Choroid plexus epithelial cell (primary cell): ENCODE measurements at regions not wholly inside any gene's neighbourhood (a gene's known extent, or its start where the extent isn't known, plus 50 kb on each side); places are given as distances from the start of the nearest gene placed in this dataset.

Source experiments
- DNase-seq: peaks from one replicate; pipeline ENCODE4 v3.0.0-alpha.2; 2010; ENCODE audit warnings: low read depth
- H3K4me3 ChIP-seq: 2 replicates; pipeline ENCODE4 v1.5.1; 2011; ENCODE audit warnings: low read depth, mild to moderate bottlenecking, control low read depth, low read length, moderate library complexity
- TF ChIP-seq, protein P1 (sequence below): conservative IDR thresholded peaks from 2 replicates; pipeline ENCODE4 v1.5.1; 2011; ENCODE audit warnings: low read depth, mild to moderate bottlenecking, control low read depth, inconsistent platforms, low read length, moderate library complexity

DNA sequence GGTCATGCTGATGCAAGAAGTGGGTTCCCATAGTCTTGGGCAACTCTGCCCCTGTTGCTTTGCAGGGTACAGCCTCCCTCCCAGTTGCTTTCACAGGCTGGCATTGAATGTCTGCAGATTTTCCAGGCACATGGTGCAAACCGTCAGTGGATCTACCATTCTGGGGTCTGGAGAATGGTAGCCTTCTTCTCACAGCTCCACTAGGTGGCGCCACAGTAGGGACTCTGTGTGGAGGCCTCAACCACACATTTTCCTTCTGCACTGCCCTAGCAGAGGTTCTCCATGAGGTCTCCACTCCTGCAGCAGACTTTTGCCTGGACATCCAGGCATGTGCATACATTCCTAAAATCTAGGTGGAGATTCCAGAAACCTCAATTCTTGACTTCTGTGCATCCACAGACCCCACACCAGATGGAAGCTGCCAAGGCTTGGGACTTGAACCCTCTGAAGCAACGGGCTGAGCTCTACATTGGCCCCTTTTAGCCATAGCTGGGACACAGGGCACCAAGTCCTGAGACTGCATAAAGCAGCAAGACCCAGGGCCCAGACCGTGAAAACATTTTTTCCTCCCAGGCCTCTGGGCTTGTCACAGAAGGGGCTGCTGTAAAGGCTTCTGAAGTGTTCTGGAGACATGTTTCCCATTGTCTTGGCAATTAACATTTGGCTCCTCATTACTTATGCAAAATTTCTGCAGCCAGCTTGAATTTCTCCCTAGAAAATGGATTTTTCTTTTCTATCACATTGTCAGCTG is 466.2 kb upstream of the PBX1 start:
- TF ChIP-seq, protein P1, sequence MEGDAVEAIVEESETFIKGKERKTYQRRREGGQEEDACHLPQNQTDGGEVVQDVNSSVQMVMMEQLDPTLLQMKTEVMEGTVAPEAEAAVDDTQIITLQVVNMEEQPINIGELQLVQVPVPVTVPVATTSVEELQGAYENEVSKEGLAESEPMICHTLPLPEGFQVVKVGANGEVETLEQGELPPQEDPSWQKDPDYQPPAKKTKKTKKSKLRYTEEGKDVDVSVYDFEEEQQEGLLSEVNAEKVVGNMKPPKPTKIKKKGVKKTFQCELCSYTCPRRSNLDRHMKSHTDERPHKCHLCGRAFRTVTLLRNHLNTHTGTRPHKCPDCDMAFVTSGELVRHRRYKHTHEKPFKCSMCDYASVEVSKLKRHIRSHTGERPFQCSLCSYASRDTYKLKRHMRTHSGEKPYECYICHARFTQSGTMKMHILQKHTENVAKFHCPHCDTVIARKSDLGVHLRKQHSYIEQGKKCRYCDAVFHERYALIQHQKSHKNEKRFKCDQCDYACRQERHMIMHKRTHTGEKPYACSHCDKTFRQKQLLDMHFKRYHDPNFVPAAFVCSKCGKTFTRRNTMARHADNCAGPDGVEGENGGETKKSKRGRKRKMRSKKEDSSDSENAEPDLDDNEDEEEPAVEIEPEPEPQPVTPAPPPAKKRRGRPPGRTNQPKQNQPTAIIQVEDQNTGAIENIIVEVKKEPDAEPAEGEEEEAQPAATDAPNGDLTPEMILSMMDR: peak; percentile 28
- peak; percentile 2 for DNase-seq
- no peak overlapping the region for H3K4me3 ChIP-seq

DNA sequence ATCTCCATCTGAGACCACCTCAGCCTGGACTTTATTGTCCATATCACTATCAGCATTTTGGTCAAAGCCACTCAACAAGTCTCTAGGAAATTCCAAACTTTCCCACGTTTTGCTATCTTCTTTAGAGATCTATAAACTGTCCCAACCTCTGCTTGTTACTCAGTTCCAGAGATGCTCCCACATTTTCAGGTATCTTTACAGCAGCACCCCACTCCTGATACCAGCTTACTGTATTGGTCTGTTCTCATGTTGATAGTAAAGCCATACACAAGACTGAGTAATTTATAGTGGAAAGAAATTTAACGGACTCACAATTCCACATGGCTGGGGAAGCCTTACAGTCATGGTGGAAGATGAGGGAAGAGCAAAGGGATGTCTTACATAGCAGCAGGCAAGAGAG is 465.4 kb upstream of the PBX1 start:
- TF ChIP-seq, protein P1: no peak
- H3K4me3 ChIP-seq: no peak overlapping the region
- DNase-seq: no peak

DNA sequence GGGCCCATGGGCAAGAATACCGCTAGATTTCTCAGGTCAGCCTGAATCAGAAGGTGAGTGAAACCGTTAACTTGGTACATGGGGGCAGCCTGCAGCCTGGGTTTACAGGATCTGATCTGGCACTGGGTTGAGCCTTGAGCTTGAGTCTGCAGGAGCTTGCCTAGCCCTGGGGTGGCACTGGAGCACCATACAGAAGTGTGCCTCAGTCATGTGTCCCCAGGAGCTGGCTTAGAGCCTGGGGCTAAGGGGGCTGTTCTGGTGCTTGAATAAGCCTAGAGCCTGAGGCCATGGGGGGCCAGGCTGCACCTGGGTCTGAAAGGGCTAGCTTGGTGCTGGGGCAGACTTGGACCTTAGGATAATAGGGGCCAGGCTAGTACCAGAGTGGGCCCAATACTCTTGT is 457.2 kb upstream of the PBX1 start:
- no peak overlapping the region for H3K4me3 ChIP-seq
- TF ChIP-seq, protein P1: no peak
- DNase-seq: no peak

DNA sequence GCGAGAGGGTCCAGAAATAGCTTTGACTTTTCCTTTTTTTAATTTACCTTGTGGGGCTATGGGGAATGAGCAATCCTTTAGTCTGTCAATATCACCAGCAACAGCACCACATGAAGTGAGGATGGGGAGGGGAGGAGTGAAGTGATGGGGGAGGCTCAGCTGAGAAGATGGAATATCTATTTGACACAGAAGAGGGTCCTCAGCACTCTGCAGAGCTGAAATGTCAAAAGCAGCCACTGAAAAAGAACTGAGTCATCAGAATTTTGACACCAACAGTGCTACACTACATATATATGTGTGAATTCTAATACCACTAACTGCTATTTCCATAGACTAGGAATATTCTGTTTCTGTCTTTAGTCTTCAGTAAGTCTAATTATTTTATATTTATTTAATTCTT is 427.0 kb upstream of the PBX1 start:
- H3K4me3 ChIP-seq: no peak overlapping the region
- TF ChIP-seq, protein P1: no peak
- DNase-seq: no peak

GRCh38 chr1:164137273-164137925 is 421.6 kb upstream of the PBX1 start:
- no peak for DNase-seq
- H3K4me3 ChIP-seq: no peak overlapping the region
- TF ChIP-seq, protein P1: no peak

DNA sequence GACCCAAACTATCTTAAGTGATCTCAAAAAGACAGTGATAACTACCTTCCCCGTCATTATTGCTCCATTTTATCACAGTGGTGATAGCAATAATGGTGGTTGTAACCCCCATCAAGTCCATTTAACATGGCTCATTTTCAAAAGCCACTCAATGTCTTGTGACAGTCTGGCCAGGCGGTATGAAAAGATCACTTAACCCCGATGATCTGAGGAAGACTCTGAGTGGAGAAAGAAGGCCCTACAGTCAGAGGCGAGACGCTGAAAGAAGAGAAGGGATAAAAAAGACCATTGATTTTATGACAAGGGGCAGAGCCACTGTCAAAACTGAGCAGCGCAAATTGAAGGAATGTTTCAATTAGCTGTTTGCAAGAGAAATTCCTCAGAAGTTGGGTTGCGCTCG is 417.2 kb upstream of the PBX1 start:
- no peak overlapping the region for H3K4me3 ChIP-seq
- TF ChIP-seq, protein P1: no peak
- DNase-seq: no peak

- no peak for DNase-seq
- H3K4me3 ChIP-seq: no peak overlapping the region
- TF ChIP-seq, protein P1: no peak
Observed at GRCh38 chr1:164154622-164155021, 404.4 kb upstream of the PBX1 start.
